Stimulated activated memory B cell treated with anti-CD40 and anti-IgM and Interleukin-4, amounts not matched to agents 10 μg/mL and 1 μg/mL and 100 μg/mL, for 72 hours (primary cell): ENCODE measurements at regions not wholly inside any gene's neighbourhood (a gene's known extent, or its start where the extent isn't known, plus 50 kb on each side); places are given as distances from the start of the nearest gene placed in this dataset.

Source experiments
- ATAC-seq: fragments of 150-1000 bp; cut with Tn5 transposase; 2 replicates; pipeline ENCODE4 v1.10.0; 2021
- H3K27ac Mint-ChIP-seq: one replicate; pipeline ENCODE4 v1.8.0; 2022; ENCODE audit warnings: mild to moderate bottlenecking, mixed read lengths
- H3K27me3 Mint-ChIP-seq: one replicate; pipeline ENCODE4 v1.8.0; 2022; ENCODE audit warnings: mixed read lengths
- H3K36me3 Mint-ChIP-seq: one replicate; pipeline ENCODE4 v1.8.0; 2022; ENCODE audit warnings: mixed read lengths
- H3K4me1 Mint-ChIP-seq: one replicate; pipeline ENCODE4 v1.8.0; 2022; ENCODE audit warnings: mixed read lengths
- H3K4me3 Mint-ChIP-seq: one replicate; pipeline ENCODE4 v1.8.0; 2022; ENCODE audit warnings: mild to moderate bottlenecking, moderate library complexity, mixed read lengths
- H3K9me3 Mint-ChIP-seq: one replicate; pipeline ENCODE4 v1.8.0; 2022; ENCODE audit warnings: mixed read lengths

DNA sequence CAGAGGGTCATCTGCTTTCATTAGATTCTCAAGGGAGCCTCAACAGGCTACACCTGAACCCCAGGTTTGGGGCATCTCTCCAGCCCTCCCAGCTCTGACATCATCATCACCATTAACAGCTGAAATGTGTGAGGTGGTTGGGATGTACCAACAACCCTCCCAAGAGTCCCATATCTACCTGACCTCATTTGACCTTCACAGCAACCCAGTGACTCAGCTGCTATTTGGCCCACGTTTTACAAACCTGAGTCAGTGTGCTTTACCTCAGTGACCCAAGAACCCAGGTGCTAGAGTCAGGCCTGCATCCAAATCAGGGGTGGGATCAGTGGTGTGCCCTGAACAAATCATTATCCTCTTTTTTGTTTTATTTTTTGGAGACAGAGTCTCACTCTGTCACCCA, 53.3 kb upstream of the TINAGL1 start:
- Mint-ChIP-seq H3K9me3 (peaks cover 2% of the 10 kb centered on the region), H3K27me3 (peaks cover 33% of the 10 kb centered on the region), H3K36me3 (peaks cover 6% of the 10 kb centered on the region), H3K4me1 (peaks cover 7% of the 10 kb centered on the region), H3K4me3 (no peak overlapping the region), H3K27ac (peak overlapping the region; percentile 88)
- ATAC-seq: no peak

GRCh38 chr1:31523769-31524168, 52.5 kb upstream of the TINAGL1 start:
- peaks cover 6% of the 10 kb centered on the region for H3K36me3 Mint-ChIP-seq

DNA sequence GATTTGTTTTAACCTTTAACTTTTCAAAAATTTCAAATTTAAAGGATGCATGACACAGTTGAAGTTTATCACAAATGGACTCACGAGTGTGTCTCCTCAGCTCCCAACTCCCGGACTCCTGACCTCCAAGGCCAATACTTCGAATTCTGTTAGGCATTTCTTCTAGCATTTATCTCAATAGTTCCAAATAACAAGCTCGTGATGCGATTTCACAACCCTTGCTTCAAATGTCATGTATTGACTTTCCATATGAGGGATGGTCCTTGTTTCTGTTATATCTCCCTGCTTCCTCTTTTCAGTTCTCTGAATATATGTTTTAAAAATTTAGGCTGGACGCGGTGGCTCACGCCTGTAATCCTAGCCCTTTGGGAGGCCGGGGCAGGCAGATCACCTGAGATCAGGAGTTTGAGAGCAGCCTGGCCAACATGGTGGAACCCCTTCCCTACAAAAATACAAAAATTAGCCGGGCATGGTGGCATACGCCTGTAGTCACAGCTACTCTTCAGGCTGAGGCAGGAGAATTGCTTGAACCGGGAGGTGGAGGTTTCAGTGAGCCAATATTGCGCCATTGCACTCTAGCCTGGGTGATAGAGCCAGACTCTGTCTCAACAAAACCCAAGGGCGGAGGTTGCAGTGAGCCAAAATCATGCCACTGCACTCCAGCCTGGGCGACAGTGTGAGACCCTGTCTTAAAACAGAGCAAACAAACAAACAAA, 52.0 kb upstream of the TINAGL1 start:
- Mint-ChIP-seq H3K27me3 (peaks cover 33% of the 10 kb centered on the region), H3K27ac (peak overlapping the region; percentile 88), H3K36me3 (peaks cover 6% of the 10 kb centered on the region), H3K9me3 (peaks cover 2% of the 10 kb centered on the region), H3K4me3 (no peak overlapping the region), H3K4me1 (peaks cover 7% of the 10 kb centered on the region)
- ATAC-seq: peak; percentile 58

More at GRCh38 chr1:31523769-31524168, 52.5 kb upstream of the TINAGL1 start:
- Mint-ChIP-seq H3K4me3 (peak overlapping the region; percentile 54), H3K4me1 (peaks cover 7% of the 10 kb centered on the region), H3K27ac (peak overlapping the region; percentile 88), H3K9me3 (peaks cover 2% of the 10 kb centered on the region), H3K27me3 (peaks cover 33% of the 10 kb centered on the region)
- ATAC-seq: peak; percentile 86
